GM20000 (cell line): ENCODE measurements at regions not wholly inside any gene's neighbourhood (a gene's known extent, or its start where the extent isn't known, plus 50 kb on each side); places are given as distances from the start of the nearest gene placed in this dataset.

ENCODE experiments used
- DNase-seq: peaks from one replicate; pipeline ENCODE4 v3.0.0; 2012; ENCODE audit warnings: low spot score
- TF ChIP-seq, protein P1 (sequence below): IDR thresholded peaks from 2 replicates; pipeline ENCODE4 v1.5.1; 2012; ENCODE audit warnings: mild to moderate bottlenecking, control low read depth; ENCODE audit errors: extremely low read depth, missing control alignments

DNA sequence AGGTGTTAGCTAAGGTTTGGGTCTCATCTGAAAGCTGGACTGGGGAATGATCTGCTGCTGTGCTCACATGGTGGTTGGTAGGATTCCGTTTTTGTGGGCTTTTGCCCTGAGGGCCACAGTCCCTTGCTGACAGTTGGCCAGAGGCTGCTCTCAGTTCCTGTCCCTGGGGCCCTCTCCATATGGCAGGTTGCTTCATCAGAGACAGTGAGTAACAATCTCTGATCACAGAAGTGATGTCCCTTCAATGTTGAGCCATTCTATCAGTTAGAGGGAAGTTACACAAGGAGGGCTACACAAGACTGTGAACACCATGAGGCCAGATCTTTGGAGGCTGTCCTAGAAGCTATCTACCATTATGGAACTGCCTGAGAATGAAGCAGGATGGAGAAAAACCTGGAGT lies 137.2 kb downstream of the AACS start:
- TF ChIP-seq, protein P1, sequence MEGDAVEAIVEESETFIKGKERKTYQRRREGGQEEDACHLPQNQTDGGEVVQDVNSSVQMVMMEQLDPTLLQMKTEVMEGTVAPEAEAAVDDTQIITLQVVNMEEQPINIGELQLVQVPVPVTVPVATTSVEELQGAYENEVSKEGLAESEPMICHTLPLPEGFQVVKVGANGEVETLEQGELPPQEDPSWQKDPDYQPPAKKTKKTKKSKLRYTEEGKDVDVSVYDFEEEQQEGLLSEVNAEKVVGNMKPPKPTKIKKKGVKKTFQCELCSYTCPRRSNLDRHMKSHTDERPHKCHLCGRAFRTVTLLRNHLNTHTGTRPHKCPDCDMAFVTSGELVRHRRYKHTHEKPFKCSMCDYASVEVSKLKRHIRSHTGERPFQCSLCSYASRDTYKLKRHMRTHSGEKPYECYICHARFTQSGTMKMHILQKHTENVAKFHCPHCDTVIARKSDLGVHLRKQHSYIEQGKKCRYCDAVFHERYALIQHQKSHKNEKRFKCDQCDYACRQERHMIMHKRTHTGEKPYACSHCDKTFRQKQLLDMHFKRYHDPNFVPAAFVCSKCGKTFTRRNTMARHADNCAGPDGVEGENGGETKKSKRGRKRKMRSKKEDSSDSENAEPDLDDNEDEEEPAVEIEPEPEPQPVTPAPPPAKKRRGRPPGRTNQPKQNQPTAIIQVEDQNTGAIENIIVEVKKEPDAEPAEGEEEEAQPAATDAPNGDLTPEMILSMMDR = no peak
- no peak for DNase-seq

DNA sequence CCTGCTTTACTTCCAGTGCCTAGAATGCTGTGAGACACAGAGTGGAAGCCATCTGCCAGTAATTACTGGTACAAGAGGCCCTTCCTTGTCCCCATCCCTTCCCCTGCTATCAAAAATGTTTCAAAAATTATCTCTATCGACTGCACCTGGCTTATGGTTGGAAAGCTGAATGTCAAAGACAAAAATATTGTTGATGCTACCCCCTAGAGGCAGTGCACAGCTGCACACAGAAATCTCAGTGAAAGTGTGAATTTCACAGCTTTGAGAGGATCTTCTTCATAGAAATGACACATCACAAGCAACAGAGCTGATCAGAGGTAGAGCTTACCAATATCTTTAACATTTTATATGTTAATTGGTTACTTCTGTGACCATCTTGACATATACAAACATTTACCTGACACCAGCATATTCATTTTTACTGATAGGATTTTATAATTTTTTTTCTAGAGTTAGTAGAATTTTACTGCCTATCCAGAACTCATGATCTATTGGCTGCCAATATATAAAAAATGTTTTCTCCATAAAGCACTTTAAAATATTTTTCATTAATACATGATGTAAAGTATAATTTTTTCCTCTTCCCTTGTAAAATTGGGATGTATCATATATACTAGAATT lies 138.0 kb downstream of the AACS start:
- peak; percentile 44 for DNase-seq

DNA sequence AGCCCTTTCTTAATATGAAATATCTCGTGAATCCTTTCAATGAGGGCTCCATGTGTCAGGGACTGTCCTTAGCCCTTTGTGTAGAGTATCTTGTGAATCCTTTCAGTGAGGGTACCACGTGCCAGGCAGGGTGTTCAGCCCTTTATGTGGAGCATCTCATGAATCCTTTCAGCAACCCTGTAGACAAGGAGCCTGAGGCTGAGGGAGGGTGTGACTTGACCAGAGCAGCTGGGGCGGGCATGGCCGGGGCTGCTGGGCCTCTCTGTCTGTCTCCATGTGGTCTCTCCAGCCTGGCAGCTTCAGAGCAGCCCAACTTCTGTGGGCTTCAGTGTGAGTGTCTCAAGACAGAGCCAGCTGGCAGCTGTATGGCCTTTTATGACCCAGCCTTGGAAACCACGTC lies 140.2 kb downstream of the AACS start:
- no peak for DNase-seq
- TF ChIP-seq, protein P1 = no peak

More for the DNA sequence above, 138.0 kb downstream of the AACS start:
- TF ChIP-seq, protein P1 = peak; percentile 16

DNA sequence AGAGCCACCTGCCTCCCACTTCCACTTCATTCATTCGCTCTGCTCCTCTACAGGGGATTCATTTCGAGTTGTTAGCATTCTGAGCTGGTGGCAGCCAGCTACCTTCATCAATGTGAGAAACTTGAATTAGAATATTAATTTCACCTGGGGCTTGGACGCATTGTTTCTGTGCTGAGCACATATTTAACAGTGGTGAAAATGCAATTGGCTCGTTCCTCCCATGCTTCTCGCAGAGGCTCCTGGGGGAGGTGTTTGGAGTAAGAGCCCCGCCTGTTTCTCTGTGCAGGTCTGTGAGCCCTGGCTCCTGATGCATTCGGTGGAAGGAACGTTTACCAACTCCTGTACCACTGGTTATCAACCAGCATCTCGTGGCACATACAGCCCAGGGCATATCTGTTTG lies 141.5 kb downstream of the AACS start:
- TF ChIP-seq, protein P1 = no peak
- no peak for DNase-seq

DNA sequence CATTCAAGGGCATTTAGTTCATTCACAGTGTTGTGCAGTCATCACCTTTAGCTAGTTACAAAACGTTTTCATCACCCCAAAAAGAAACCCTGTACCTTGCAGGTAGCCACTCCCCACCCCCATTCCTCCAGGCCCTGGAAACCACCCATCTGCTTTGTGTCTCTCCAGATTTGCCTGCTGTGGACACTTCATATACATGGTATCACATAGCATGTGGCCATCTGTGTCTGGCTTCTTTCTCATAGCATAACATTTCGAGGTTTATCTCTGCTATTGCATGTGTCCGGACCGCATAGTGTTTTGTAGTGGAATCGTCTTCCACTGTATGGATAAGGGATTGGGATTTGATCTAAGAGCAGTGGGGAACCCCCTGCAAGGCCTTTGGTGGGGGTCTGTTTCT lies 143.1 kb downstream of the AACS start:
- TF ChIP-seq, protein P1 = no peak
- DNase-seq = no peak

DNA sequence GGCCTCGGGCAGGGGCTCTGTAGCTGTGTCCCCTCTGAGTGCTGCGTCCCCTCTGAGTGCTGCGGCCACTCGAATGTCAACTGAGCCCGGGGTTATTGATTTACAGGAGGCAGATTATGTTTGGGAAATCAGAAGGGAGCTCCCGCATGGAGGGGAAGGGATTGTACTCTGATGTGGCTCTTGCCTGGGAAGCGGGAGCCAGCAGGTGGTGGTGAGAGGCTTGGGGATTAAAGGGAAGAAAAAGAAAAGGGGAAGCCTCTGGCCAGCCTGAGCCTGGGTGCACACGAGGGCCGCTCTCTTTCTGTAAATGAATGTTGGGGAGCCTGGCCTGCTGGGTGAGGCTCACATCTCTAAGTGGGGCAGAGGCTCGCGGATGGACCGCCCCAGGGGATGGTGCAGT lies 143.7 kb downstream of the AACS start:
- DNase-seq = no peak
- TF ChIP-seq, protein P1 = no peak

DNA sequence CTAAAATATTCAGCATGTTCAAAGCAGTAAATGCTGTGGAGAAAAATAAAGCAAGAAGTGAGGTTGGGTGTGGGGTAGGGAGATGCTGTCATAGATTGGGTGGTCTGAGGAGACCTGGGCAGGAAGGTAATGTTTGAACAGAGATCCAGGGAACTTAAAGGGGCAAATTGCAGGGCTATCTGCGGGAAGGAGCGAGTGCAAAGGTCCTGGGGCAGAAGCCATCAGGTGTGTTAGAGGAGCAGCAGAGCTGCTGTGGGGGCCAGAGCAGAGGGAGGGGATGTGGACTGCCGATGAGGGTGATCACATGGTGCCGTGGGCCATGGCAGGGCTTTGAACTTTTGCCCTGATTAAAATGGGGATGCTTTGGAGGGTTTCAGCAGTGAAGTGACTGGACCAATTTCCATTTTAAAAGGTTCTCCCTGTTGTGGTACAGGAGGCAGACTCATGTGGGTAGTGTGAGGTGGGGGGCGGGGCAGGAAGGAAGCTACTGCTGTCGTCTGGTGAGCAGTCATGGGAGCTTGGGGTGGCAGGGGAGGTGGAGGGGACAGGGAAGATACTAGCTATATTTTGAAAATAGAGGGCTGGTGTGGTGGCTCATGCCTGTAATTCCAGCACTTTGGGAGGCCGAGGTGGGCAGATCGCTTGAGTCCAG lies 145.0 kb downstream of the AACS start:
- TF ChIP-seq, protein P1 = no peak
- no peak for DNase-seq
